GM21825 (cell line): ENCODE measurements at regions not wholly inside any gene's neighbourhood (a gene's known extent, or its start where the extent isn't known, plus 50 kb on each side); places are given as distances from the start of the nearest gene placed in this dataset.
"Not testable (repeated sequence)": the region's sequence is repeated elsewhere in the genome, so short reads cannot be mapped to it uniquely, and the experiment has no call there.

Experiments
- ATAC-seq: cut with Tn5 transposase; IDR thresholded peaks from one replicate; pipeline ENCODE4 v1.9.1; 2021; ENCODE audit warnings: mild to moderate bottlenecking, moderate library complexity; ENCODE audit not compliant: unreplicated experiment

DNA sequence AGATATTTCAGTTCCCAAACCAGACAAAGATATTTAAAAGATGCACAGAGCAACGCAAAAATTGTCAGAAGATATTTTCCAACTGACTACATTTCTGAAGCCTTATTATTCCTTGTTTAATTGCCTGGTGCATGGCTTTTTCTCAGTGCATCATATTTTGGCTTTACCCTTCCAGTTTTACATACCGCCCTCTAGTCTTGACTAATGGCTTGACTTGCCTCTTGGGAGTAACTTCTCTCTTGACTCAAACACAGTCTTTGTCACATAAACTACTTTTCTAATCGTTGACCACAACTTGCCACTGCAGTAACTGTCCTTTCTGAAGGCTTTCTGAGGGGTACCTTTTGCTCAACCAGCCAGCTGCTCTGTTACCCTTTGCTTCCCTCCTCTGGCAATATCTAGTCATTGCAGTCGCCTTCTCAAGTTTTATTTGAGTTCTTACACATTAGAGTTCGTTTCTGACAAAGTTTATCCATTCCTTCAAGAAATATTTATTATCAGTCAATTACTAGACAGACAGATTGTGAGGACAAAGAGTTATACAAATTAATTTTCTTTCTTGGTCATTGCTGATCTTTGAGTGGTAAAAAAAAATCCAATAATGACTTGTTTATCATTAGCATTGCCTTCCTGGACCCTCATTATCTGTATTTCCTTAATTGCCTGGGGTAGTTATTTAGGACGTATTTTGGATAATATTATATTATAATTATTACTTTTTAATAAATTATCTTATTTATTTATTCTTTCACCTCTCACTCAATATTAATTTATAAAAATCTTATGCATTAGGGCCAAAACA, 506.9 kb upstream of the PCDH10 start:
- no peak for ATAC-seq

DNA sequence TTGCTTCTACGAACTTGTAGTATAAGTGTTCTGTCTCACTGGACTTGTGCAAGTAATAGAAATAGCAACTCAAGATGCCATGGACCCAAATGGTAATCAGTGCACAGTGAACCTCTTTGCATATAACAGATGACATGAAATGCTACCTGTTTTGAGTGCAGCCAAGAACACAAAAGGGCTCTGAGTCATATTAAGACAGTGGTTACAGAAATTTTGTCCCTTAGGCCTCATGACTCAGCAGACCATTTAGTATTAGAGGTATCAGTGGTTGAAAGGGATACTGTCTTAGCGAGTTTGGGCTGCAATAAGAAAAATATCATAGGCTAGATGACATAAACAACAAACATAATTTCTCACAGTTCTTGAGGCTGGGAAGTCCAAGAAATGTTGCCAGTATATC, 502.9 kb upstream of the PCDH10 start:
- peak; percentile 63 for ATAC-seq

DNA sequence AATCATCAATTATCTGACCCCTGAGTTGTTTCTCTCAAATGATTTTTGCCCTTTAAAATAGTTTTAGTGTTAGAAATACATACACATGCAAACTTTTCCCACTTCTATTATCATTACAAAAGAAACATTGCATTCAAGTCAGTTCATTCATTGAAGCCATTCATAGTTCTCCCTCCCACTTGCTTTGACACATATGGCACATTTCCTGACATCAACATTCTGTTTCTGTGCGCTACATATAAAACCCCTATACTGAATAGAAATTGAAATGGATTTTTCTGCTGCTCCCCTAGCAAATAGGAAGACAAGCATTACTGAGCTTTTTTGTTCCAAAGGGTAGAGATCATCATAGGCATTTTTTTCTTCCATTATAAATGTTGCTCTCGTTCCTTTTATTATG, 497.9 kb upstream of the PCDH10 start:
- ATAC-seq, result no peak

DNA sequence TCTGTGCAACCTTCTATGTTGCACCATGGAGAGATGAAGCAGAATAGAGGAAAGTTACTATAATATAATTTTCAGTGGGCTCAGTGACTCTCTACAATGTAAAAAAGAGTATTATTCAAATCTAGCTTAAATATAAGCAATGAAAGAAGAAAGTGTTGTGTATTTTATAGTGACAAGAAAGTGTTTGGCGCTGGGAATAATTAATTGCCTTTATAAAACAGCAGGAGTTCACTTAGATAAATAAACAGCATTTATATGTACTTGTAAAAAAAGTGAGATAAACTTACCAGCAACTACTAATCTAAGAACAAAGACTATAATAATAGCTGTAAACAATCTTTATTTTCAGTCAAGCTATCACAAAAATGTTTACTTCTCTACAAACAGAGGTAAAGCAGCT, 488.9 kb upstream of the PCDH10 start:
- no peak for ATAC-seq

DNA sequence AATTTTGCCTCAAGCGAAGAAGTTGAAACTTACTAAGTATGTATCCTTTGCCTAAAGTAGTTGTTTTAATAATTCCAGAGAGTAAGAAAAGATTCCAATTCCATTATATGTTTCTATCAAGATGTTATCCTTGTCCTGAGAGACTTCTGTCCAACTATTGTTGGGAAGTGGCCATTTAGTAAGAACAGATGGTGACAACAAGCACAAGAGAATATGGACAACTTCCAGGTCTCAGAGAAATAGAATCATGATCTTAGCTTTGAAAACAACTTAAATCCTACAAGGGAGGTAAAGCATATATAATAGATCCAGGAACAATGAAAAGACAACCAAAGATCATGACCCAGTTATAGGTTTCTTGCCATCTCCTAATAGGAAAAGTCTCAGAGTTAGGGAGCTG, 486.6 kb upstream of the PCDH10 start:
- ATAC-seq, result no peak

DNA sequence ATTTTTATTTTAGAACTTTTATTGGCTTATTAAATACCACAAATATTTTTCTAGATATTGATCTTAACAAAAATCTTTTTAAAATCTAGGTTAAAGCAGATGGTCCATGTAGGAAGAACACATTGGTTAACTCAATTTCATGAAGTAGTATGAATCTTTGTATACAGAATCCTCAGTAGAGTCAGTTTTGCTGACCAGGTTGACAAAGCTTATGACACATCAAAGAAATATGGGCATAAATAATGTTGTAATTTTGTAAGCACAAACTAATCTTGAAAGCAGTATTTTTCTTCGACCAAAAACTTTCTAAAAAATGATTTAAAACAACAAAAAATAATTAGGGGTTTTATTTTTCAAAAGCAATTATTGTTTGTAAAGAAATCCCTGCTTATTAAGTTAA, 479.3 kb upstream of the PCDH10 start:
- ATAC-seq, result no peak

DNA sequence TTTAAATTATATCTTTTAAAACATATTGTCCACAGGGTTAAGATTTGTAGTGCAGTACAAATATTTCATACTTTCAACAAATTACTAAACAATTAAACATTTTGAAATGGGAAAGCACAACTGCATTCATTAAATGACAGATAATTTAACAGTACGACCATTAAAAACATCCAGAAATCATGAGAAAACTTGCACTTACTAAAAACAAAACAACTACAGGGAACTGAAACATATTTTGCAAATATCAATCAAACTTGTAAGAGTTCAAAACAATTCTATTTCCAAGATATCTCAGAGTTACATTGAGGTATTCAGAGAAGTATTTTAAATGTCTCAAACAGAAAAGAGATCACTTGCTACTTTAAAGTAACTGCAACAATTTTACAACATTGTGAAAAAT, 478.5 kb upstream of the PCDH10 start:
- no peak for ATAC-seq

DNA sequence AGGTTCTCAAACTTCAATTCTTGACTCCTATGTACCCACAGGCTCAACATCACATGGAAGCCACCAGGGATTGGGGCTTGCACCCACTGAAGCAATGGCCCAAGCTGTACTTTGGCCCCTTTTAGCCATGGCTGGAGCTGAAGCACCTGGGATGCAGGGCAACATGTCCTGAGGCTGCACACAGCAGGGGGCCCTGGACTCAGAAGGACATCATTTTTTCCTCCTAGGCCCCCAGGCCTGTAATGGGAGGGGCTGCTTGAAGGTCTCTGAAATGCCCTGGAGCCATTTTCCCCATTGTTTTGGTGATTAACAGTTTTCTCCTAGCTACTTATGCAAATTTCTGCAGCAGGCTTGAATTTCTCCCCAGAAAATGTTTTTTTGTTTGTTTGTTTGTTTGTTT, 465.1 kb upstream of the PCDH10 start:
- no peak for ATAC-seq

DNA sequence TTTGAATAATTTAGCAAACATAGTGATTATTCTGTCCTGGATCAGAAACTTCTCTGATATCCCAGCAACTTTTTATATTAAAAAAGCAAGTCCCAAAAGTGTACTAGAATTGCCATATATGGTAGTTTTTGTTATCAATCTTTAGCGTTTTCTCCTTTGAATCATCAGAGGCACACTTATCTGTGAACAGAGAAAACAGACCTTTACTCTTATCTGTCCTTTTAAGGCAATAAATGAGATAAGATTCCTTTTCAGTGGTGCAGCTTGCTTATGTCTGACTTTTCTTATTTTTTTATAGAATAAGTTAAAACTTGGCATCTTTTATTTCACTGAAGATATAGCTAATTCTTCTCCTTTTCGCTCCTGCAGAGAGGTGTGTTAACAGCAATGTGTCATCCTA, 458.1 kb upstream of the PCDH10 start:
- no peak for ATAC-seq

DNA sequence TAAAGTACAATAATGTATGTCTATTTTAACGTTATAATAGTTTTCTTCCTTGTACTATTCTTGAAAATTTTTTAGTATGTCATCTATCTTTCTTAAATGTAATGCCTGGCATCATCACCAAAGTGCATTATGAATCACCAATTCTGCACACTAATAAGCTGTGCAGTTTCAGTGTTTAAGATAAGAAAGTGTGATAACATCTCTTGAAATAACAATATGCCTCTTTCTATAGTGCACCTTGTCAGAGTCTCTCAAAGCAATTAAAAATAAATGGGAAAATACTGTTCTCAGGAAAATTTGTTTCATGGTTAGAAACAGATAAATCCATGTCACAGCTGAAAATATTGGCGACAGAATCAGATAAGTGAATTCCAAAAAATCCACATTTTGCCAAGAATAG, 457.4 kb upstream of the PCDH10 start:
- ATAC-seq, result no peak

DNA sequence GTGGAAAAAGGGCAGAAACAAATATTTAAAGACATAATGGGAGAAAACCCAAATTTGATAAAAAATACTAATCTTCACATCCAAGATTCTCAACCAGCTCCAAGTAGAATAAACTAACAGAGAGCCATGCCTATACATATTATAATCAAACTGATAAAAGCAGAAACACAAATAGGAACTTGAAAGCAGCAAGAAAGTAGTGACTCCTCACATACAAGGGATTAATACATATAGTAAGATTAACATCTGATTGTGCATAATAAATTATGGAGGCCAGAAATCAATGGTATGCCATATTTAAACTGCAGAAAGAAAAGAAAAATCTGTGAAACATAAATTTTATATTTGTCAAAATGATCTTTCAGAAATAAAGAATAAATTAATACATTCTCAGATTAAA, 454.3 kb upstream of the PCDH10 start:
- no peak for ATAC-seq

DNA sequence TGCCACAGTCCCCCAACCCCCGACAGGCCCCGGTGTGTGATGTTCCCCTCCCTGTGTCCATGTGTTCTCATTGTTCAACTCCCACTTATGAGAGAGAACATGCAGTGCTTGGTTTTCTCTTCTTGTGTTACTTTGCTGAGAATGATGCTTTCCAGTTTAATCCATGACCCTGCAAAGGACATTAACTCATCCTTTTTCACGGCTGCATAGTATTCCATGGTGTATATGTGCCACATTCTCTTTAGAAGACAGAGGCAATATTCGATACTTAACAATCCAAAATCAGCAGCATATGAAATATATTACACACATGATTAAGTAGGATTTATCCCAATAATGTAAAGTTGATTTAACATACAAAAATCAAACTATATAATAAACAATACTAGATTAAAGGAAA, 451.6 kb upstream of the PCDH10 start:
- not testable (repeated sequence) for ATAC-seq

DNA sequence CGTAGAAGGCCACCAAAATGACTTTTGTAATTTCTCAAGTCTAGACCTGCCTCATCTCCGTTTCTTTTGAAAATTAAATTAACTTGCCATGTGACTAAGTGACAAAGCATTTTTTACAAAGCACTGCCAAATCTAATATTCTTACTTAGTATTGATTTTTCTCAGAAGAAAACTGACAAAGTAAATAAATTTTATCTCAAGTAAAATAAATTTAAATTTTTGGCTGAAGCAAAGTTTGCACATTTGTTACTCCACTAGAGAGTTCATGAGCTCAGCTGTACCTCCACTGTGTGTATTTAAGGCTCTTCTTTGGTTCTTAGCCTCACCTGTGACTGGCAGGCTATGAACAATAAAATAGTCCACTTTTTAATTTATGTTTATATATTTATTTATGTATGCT, 441.1 kb upstream of the PCDH10 start:
- no peak for ATAC-seq

DNA sequence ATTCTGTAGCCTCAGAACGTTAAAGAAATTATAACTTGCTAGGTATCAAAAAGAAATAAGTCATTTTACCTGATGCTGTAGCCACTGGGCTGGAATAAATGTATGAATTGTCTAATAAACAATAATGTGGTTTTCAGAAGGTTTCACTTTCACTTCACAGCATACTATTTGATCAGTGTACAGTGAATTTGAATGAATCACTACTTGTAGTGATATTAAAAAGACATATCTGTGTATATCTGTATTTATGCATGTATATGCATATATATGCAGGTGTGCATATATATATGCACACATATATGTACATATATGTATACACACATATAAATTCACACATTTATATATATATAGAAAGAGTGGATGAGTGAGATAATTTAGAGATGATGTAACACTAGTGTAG, 440.0 kb upstream of the PCDH10 start:
- ATAC-seq, result no peak

DNA sequence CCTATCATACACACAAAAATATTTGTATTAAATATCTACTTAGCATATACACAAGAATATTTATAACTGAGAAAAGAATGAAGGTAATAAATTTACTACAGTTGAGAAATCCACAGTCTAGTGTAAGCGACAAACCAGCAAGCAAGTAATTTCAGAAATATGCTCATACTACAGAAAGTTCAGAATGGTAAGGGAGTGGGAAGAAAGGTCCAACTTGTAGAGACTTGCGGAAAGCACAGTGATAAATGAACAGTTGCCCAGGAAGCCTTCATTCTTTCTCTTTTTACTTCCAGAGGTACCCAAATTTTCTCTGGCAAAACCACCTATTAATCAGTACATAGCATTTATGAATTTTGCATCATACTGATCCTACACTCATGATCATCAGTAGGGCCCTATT, 438.1 kb upstream of the PCDH10 start:
- ATAC-seq, result no peak

DNA sequence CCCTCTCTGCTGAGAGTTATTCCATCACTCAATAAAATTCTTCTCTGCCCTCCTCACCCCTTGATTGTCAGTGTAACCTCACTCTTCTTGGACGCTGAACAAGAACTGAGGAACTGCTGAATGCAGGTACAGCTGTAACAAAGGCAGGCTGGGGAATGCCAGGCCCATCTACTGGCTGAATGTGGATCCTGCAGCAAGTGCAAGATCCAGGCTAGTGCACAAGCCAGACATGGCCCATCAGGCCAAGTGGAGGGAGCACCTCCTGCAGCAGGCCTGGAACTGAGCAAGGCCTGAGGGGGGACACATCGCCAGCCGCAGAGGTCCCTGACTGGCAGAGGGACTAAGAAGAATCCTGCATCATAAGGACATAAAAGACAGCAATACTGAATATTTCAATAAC, 411.8 kb upstream of the PCDH10 start:
- ATAC-seq, result no peak

DNA sequence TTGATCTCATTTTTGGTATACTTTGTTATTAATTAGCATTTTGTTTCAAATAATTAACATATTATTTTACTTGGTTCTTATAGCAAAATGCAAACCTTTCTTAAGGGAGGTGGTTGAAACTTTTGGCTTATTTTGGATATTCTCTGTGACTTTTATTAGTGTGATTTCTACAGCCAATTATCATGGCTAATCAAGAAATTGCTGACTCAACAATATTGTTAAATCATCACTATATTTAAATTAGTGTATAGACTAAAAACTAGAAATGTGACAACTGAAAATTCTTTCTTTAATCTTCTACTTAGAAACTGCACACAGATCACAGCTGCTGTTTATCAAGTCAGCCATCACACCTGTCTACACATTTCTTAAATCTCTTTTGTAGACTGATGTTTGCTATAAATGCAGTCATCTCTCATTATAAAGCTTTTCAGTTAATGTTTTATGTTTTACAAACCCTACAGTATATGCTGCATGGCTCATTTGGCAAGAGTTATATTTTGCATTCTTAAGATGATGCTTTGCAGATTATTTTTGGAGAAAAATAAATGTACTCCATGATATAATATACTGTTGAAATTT, 389.8 kb upstream of the PCDH10 start:
- no peak for ATAC-seq

DNA sequence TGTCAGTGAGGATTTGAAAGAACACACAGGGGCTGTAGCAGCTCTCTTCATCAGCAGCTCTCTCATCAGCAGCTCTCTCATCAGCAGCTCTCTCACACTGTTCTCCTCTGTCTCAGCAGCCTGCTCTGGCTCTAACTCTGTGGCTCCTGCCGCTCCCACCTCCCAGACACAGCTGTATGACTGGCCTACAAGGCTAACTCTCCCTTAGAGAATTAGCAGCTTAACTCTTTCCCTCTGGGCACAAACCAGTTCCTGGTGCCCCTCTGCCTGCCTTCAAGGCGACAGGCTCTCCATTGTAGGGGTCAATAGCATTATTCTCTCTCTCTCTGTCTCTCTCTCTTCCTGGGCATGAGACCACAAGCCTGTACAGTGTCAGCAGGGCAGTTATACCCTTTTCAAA, 385.6 kb upstream of the PCDH10 start:
- ATAC-seq, result no peak

DNA sequence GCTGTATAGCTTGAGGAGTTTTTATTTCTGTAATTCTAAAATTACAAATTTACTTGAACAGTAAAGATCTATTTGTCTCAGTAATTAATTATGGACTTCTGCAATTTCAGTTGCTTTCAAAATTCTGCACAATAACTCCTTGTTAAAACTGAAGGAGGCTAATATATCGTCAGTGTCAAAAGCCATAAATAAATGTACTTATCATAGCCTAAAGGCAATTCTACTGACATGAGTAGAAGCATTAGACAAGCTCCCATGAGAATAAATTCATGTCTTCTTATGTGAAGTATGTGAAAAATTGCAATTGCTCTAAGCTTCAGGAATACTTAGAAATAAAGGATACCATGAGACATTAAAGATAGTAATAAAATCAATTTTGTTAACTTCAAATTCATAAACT, 381.2 kb upstream of the PCDH10 start:
- ATAC-seq, result no peak

DNA sequence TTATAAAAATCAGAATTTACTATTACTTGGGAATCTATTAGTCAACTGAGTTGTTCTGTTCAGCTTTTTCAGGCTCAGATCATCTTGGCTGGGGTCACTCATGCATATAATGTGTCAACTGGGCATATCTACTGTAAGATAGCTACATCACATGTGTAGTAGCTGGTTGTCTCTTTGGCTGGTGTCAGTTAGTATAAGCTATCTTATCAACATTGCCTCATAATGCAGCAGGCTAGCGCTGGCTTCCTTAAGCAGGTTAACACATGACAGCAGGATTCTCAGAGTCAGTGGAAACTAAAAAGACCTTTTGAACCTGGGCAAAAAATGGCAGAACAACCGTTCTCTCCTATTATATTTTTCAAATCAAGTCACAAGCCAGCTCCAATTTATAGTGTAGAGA, 378.3 kb upstream of the PCDH10 start:
- no peak for ATAC-seq

DNA sequence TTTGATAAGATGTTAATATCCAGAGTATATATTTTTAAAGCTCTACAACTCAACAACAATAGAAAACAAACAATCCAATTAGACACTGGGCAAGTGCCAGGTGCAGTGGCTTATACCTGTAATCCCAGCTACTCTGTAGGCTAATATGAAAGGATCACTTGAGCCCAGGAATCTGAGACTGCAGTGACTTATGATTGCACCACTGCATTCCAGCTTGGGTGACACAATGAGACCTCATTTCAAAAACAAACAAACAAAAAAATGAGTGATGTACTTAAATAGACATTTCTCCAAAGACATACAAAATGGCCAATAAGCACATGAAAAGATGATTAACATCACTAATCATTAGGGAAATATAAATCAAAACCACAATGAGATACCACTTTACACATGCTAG, 356.8 kb upstream of the PCDH10 start:
- ATAC-seq, result no peak

DNA sequence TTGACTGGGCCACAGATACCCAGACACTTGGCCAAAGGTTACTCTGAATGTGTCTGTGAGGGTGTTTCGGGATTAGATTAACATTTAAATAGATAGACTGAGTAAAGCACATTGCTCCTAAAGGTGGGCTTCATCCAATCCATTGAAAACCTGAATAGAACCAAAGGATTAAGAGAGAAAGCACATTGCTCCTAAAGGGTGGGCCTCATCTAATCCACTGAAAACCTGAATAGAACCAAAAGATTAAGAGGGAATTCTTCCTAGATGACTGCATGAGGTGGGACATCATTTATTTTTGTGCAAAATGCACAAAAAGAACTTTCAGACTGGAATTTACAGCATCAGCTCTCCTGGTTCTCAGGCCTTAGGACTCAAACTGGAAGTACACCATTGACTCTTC, 351.2 kb upstream of the PCDH10 start:
- no peak for ATAC-seq
